ENCODE measurements at regions not wholly inside any gene's neighbourhood (a gene's known extent, or its start where the extent isn't known, plus 50 kb on each side); places are given as distances from the start of the nearest gene placed in this dataset.

GRCh38 chr6:95228636-95229035, 348.7 kb upstream of the MANEA start:
- no peak overlapping the region for H2BK5ac ChIP-seq (ENCODE audit: low read depth, low read length)
- no peak for FAIRE-seq
- no peak overlapping the region for H3K18ac ChIP-seq (ENCODE audit: extremely low read depth, low read length)
- no peak overlapping the region for H2BK20ac ChIP-seq (ENCODE audit: low read length)
- H3K4me2 ChIP-seq (ENCODE audit: insufficient read depth in 1 of 2, low read depth in 2 of 2, low read length in 2 of 2): no peak overlapping the region
- H2BK120ac ChIP-seq (replicated peaks; ENCODE audit: low read depth, low read length): no peak overlapping the region
- no peak overlapping the region for H4K91ac ChIP-seq (replicated peaks; ENCODE audit: insufficient read length, low read length)
- no peak overlapping the region for H3K4me3 ChIP-seq (ENCODE audit: extremely low read depth in 1 of 4, insufficient read depth in 2 of 4, low read depth in 3 of 4, low read length in 4 of 4)
- DNase-seq (ENCODE audit: low read depth in 1 of 2, low spot score in 2 of 2): no peak
- H3K56ac ChIP-seq (replicated peaks; ENCODE audit: insufficient read length, low read depth, low read length): no peak overlapping the region
- POLR2A ChIA-PET (ENCODE audit: partially characterized antibody): no interaction called here
- TF ChIP-seq JUND (IDR thresholded peaks at IDR 0.05; ENCODE audit: low read length) (no peak), SP1 (IDR thresholded peaks at IDR 0.05; ENCODE audit: low read depth, low read length) (no peak), USF2 (IDR thresholded peaks at IDR 0.05; ENCODE audit: low read length) (no peak)
- no peak overlapping the region for H2BK12ac ChIP-seq (ENCODE audit: low read depth, low read length)
- H3K36me3 ChIP-seq (ENCODE audit: control insufficient read depth in 2 of 4, insufficient read depth in 4 of 4, low read length in 3 of 4): no peaks in the 10 kb centered on the region
- WGBS, 2 experiments (ENCODE audit: extremely low coverage in 1 of 2, insufficient coverage in 1 of 2, insufficient read length in 1 of 2, insufficient replicate concordance in 2 of 2, low coverage in 1 of 2, low lambda C conversion rate in 2 of 2, missing lambda C conversion rate in 1 of 2): 35% methylated on average over 3 of the region's 3 CpGs; no CpG with 5 or more reads in 1 of the 2 experiments
- H3K23ac ChIP-seq (ENCODE audit: insufficient read length): no peak overlapping the region
- no peaks in the 10 kb centered on the region for H3K79me1 ChIP-seq (ENCODE audit: low read depth, low read length)
- H3K4me1 ChIP-seq (replicated peaks in 1 of 4; ENCODE audit: control insufficient read depth in 3 of 4, insufficient read depth in 4 of 4, low read length in 3 of 4): no peaks in the 10 kb centered on the region
- no peak overlapping the region for H2AK5ac ChIP-seq (ENCODE audit: low read depth, low read length)
- H3K27me3 ChIP-seq (replicated peaks in 1 of 4; ENCODE audit: control insufficient read depth in 3 of 4, extremely low read depth in 1 of 4, insufficient read depth in 3 of 4, low read length in 3 of 4): peaks cover 0 to 16% (median 10%) of the 10 kb centered on the region in 4 experiments; a peak in 3 of 7 replicates
- H4K20me1 ChIP-seq (replicated peaks in 1 of 2; ENCODE audit: control insufficient read depth in 1 of 2, insufficient read depth in 2 of 2, low read length in 2 of 2): no peaks in the 10 kb centered on the region
- no peak overlapping the region for H2AFZ ChIP-seq (ENCODE audit: low read length)
- CTCF ChIA-PET (ENCODE audit: partially characterized antibody): no interaction called here
- H3K9ac ChIP-seq (replicated peaks in 1 of 4; ENCODE audit: extremely low read depth in 1 of 4, low read depth in 3 of 4, low read length in 3 of 4): no peak overlapping the region
- H3K4ac ChIP-seq (replicated peaks; ENCODE audit: insufficient read length, low read depth, low read length): no peak overlapping the region
- no peaks in the 10 kb centered on the region for H3K79me2 ChIP-seq (ENCODE audit: control insufficient read depth in 1 of 2, insufficient read depth in 2 of 2, low read length in 2 of 2)
- no peak overlapping the region for H2BK15ac ChIP-seq (ENCODE audit: low read length)
- H4K8ac ChIP-seq (ENCODE audit: extremely low read depth, insufficient read depth, low read length): no peak overlapping the region
- H3K27ac ChIP-seq (ENCODE audit: low read depth, low read length): no peak overlapping the region
- no peak overlapping the region for H3K14ac ChIP-seq (ENCODE audit: insufficient read length)
- no peaks in the 10 kb centered on the region for H3K9me3 ChIP-seq (ENCODE audit: insufficient read depth in 2 of 2, low read depth in 1 of 2, low read length in 1 of 2)
- no peaks in the 10 kb centered on the region for H3K23me2 ChIP-seq (ENCODE audit: low read depth, low read length)
- H4K5ac ChIP-seq (ENCODE audit: insufficient read length, low read depth, low read length): no peak overlapping the region
